ENCODE measurements at regions not wholly inside any gene's neighbourhood (a gene's known extent, or its start where the extent isn't known, plus 50 kb on each side); places are given as distances from the start of the nearest gene placed in this dataset.

GRCh38 chr4:160811956-160812355 lies 1351.8 kb downstream of the FSTL5 start:
- TF ChIP-seq GATA2 (IDR thresholded peaks at IDR 0.05; ENCODE audit: low read depth, low read length) (no peak), GATA3 (IDR thresholded peaks at IDR 0.05; ENCODE audit: low read depth, low read length) (no peak)
